Stromal cell of bone marrow (primary cell): ENCODE measurements at regions not wholly inside any gene's neighbourhood (a gene's known extent, or its start where the extent isn't known, plus 50 kb on each side); places are given as distances from the start of the nearest gene placed in this dataset.

Experiments used
- DNase-seq: peaks from one replicate; pipeline ENCODE4 v3.0.0-alpha.2; 2012; ENCODE audit warnings: low read depth

GRCh38 chr12:67147030-67147429 is 122.1 kb upstream of the CAND1 start:
- DNase-seq = no peak

GRCh38 chr12:67147447-67147846 is 121.7 kb upstream of the CAND1 start:
- no peak for DNase-seq

DNA sequence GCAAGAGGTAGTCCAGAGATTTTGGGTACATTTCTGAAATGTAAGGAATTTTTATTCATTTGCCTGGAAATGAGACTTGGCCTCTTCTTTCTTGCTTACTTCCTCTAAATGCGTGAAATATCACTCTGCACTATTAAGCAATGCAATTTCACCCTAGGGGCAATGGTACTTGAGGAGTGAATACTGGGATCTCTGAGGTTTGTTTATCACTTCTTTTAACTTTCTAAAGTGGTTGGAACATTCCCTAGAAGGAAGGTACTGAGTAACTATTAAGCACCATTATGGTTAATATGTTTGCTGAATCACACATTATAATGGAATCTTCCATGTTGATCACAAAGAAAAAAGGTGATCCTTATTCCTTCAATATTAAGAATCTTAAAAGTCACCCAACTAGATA is 120.9 kb upstream of the CAND1 start:
- DNase-seq = no peak

DNA sequence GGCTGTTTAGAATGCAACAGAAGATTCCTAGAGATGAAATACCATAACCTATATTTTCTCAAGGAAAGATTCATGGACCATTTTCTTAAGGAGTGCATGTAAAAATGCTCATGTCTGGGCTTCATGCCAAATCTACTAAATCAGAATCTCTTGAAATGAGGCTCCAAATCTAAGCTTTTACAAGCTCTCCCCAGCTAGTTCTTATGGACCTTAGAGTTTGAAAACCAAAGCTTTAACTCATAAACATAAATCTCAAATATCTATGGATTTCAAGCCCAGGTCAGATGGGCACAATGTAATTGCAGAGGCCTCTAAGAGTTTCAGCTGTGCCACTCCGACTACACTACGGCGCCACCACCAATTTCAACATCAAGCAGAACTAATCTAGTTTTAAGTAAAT is 117.3 kb upstream of the CAND1 start:
- peak; percentile 6 for DNase-seq

DNA sequence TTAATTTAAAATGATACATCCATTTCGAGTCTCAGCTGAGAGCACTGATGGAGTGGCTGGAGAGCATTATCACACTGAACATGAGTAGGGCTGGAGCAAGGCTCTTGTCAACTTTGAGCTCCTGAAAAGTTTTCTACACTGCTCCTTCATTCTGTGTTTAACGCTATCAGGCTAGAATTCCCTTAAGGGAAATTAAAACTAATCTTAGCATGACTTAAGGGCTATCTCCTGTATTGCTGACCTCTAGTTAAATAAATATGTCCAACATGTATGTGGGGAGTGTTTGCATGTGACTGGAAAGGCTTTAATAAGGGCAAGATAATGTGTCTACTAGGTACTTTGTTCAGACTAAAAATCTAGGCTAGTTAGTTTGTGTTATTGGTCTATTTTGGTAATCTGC is 116.7 kb upstream of the CAND1 start:
- no peak for DNase-seq

GRCh38 chr12:67154901-67155300 is 114.3 kb upstream of the CAND1 start:
- no peak for DNase-seq

DNA sequence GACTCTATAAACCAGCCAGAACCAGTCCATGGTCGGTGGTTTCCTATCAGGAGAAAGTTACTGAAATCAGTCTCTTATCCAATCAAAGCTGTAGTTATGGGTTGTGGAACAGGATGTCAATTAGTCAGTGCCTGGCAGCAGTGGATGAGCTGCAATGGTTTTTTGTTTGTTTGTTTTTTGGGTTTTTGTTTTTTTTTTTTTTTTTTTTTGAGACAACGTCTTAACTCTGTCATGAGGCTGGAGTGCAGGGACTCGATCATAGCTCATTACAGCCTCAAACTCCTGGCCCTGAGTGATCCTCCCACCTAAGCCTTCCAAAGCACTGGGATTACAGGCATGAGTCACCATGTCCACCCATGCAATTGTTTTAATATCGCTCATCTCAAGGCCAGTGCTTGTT is 113.3 kb upstream of the CAND1 start:
- DNase-seq = peak; percentile 15

GRCh38 chr12:67161322-67161918 is 107.7 kb upstream of the CAND1 start:
- DNase-seq = peak; percentile 30

DNA sequence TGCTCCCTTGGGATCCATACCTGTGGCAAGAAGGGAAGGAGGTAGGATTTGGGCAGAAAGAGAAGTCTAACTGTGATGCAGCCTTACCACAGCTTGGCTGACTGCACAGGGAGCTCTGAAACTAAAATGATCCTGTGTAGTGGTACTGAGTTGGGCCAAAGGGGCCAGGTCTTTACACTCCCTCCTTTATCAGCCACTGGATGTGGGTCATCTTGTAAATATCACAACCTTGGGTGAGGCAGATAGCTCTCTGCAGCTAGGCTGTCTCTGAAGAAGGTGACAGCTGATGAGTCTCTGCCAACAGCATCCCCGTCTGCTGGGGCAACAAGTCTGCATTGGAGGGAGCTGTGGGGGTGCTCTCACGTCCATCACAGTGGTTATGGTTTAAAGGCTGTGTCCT is 95.9 kb upstream of the CAND1 start:
- DNase-seq = no peak

GRCh38 chr12:67182551-67182950 is 86.6 kb upstream of the CAND1 start:
- no peak for DNase-seq

DNA sequence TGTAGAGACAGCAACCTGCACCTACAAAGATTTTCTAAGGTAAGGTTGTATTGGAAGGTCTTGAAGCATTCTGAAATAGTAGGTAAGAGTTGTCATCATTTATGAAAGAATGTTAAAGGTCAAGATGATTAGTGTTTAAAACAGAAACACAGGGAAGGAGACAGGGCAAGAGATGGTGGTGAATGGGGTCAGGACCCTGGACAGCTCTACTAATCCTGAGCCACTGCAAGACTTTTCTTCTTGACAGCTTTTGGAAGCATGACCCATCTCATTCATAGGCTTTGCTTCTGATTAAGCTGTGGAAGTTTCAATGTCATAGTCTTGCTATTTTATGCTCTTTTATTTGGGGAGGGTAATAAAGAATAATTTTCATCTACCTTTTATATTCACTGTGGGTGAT is 75.5 kb upstream of the CAND1 start:
- peak; percentile 3 for DNase-seq

DNA sequence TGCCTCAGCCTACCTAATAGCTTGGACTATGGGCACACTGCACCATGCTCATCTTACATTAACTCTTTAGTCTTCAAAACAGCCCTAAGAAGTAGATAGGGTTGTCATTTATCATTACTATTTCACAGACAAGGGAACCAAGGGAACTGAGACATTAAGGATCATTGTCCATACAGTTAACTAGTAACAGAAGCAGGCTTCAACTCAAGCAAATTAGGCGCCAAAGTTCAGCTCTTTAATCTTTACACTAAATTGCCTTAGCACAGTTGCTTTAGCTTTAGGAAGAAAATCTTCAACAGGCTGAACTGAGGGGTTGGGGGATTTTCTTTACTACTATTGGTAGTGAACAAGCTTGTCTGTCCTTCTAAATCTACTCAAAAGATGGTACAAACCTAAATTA is 68.8 kb upstream of the CAND1 start:
- no peak for DNase-seq

DNA sequence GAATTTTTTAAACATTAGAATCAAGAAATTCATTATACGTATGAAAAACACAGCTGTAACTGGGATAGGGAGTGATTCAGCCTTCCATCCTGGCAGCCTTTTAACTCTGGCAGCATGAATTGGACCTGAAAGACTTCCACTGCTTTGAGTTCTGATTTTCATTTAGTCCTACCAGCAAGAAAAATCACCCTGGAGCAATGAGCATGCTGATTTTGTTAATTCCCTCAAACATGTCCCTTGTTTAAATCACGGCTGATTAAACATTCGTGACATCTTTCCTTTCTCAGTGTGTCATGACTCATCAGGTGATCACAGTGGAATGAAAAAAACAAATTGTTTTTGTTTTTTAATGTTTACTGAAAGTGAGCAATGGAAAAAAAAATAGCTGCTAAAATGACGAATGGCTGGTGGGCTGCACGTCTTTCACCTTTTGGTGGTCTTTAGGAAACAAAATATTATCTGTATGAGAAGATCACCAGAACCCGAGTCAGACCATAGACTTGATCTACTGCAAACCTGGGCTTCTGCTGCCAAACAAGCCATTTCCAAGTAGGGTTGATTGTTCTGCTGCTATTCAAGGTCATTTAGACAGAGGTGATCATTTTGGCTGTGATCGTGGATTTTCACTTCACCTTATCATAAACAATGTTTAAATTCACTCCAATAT is 67.0 kb upstream of the CAND1 start:
- DNase-seq = no peak

DNA sequence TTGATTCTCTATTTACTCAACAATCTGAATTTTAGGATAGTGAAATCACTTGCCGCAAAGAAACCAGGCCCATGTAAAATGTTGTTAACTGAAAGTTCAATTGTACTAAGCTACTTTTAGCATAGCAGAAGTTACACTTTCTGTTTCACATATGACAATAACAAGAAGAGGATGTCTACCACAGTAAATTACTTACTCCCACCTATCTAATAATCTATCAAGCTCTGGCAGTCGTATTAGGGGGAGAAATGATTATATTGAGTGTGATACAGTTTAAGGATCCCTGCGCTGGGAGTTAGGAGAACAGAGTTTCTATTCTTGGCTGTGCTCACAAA is 66.5 kb upstream of the CAND1 start:
- DNase-seq = no peak

- DNase-seq = no peak
Measured at GRCh38 chr12:67208281-67209067, 60.7 kb upstream of the CAND1 start.

DNA sequence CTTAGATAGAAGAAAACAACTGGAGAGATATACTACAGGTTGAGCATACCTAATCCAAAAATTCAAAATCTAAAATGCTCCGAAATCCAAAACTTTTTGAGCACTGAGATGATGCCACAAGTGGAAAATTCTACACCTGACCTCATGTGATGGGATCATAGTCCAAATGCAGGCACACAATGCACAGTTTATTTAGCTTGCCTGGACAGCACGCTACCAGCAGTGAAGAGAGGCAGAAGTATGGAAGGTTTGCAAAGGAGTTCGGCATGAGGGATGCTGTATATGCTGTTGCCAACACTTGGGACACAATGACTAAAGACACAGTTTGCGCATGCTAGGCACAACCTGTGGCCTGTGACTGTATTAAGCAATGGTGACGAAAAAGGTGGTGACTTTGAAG is 58.1 kb upstream of the CAND1 start:
- DNase-seq = no peak

GRCh38 chr12:67211494-67211893 is 57.7 kb upstream of the CAND1 start:
- no peak for DNase-seq

GRCh38 chr12:67217647-67218046 is 51.5 kb upstream of the CAND1 start:
- DNase-seq = no peak
